GM21526 (cell line): ENCODE measurements at regions not wholly inside any gene's neighbourhood (a gene's known extent, or its start where the extent isn't known, plus 50 kb on each side); places are given as distances from the start of the nearest gene placed in this dataset.
A peak's percentile ranks its signal among the peaks of the same experiment; 100 is the strongest.
"Not testable (repeated sequence)": the region's sequence is repeated elsewhere in the genome, so short reads cannot be mapped to it uniquely, and the experiment has no call there.

Source experiments
- ATAC-seq: cut with Tn5 transposase; IDR thresholded peaks from one replicate; pipeline ENCODE4 v1.9.1; 2021; ENCODE audit warnings: moderate library complexity; ENCODE audit not compliant: unreplicated experiment, low FRiP score

DNA sequence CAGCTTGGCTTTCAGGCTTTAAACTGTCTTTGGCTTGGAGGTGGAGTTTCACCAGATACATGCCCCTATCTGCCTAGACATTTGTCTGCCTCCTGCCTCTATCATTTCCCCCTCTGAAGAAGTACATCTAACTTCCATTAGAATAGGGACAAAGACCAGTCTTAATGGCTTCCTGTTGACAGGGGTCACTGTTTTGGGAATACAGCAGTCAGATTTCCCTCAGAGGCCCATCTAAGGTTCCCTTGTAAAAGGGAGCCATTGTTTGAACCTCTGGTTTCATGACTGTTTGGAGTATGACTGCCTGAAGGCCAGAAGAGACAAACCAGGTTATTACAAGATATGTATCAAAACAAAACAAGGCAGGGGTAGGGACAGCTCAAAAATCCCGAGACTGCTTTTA is 665.7 kb upstream of the GJE1 start:
- ATAC-seq = no peak

DNA sequence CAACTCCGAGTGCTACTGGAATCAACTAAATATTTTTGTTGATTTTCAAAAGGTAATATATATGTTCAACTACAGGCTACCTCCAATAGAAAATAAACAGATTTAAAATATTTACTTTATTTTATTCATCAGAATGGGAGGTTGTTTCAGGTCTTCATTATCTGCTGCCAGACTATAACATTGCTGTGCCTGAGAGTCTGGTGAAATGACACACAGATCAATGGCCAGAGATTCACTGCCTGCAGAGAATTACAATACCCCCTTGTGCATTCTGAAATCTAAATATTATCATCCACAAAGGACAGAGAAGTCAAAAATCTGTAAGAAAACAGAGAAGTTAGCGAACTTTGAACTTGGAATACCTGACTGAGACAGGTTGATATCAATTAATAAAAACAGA is 667.8 kb upstream of the GJE1 start:
- no peak for ATAC-seq

DNA sequence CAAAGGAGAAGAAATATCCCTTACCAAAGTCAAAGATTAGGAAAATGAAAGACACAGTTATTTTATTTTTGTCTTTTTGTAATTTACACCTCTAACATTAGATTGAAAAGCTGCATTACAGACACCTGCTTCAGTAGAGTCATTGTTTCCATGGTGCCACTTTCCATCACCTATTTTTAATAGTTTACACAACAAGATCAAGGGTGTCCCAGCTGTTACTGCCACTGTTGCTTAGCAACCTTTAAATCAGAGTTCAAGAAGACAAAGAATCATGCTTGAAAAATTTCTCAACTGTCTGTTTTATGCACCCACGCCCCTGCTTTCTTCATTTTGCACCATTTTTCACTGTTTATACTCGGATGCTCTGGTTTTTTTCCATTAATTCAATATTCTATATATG is 668.2 kb upstream of the GJE1 start:
- peak; percentile 83 for ATAC-seq

DNA sequence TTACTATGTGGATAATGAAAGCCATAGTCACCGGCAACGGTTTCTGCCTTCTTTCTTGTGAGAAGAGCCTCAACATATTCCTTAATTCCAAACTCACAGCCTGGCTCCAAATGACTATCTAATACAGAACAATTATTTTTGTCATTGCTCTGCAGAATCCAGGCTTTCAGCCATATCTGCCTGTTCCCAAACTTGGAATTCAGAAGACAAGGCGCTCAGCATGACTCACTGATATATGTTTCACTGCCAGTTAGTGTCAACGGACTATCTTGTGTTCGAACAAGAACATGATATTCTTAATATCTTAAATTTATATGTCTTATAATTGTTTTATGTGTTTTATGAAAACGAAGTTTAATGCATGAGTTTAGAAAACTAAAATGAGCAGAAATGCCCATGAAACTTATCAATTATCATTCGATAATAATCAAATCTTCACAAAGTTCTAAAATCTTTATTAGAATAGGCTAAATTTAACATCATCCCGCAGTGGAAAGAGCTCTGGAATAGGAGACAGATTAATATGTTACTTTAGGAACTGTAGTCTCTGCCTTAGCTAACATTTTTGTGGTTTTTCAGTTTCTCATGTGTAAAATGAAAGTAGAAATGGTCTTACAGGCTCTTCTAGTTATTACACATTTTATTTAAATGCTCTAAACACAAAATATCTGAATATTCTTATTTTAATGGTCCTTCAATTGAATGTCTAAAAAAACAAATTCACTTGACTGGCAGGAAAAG is 669.3 kb upstream of the GJE1 start:
- ATAC-seq = peak; percentile 86

DNA sequence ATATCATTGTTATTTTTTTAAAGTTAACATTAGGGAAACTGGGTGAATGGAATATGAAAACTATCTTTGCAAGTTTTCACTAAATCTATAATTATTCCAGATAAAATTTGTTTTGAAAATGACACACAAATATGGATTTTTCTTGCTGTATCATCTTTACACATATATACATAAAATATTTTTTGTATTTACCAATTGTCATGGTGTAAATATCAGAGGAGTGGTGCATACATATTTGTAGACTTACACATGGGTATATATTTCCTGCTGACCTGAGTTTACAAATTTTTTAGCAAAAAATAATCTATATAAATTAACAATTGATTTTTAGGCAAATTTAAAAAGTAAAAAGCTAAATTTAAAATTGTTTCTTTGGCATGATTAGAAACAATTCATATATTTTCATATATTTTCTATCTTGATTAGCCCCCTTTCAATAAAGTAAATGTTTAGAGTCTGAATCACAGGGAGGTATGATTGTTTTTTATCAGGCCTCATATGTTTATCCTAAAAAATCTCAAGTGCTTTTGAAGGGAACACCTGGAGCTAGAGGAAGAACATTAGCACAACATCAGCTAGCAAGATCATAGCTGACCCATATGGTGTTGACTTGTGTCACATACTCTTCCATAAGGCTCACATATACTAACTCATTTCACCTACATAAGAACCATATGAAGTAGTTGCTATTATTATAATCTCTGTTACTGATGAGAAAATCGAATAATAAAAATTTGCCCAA is 671.8 kb upstream of the GJE1 start:
- ATAC-seq = no peak

DNA sequence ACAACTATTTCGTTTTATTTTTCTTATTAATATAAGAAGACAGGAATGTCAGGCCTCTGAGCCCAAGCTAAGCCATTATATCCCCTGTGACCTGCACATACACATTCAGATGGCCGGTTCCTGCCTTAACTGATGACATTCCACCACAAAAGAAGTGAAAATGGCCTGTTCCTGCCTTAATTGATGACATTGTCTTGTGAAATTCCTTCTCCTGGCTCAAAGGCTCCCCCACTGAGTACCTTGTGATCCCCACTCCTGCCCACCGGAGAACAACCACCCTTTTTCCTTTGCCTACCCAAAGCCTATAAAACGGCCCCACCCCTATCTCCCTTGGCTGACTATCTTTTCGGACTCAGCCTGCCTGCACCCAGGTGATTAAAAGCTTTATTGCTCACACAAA is 672.5 kb upstream of the GJE1 start:
- not testable (repeated sequence) for ATAC-seq

DNA sequence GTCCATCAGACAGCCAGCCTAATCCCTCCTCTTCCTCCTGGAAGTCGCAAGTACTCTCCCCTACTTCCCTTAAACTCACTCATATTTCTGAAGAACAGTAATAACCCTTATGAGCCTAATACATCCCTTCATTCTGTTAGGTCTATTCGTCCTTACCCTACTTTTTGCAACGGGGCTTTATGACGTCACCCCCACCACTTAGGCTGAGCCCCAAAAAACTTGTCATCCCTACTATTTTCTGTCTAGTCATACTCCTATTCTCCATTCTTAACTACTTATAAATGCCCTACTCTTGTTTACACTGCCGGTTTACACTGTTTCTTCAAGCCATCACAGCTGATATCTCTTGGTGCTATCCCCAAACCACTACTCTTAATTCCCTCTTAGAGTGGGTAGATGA is 674.7 kb upstream of the GJE1 start:
- ATAC-seq = not testable (repeated sequence)

DNA sequence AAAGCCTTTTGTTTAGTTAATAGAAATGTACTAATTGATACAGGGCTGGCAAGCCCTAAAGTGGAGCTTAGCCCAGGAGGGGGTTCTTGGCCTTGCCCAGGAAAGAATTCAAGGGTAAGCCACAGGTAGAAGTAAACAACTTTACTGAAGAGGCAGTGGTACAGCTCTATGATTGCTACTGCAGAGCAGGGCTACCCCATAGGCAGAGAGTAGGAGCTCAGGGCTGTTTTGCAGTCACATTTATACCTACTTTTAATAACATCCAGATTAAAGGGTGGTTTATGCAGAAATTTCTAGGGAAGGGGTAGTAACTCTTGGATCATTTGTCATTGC is 680.4 kb upstream of the GJE1 start:
- no peak for ATAC-seq

- ATAC-seq = no peak
Observed at GRCh38 chr6:141451511-141452353, 681.0 kb upstream of the GJE1 start.

- no peak for ATAC-seq
Observed at GRCh38 chr6:141451181-141451510, 681.6 kb upstream of the GJE1 start.

DNA sequence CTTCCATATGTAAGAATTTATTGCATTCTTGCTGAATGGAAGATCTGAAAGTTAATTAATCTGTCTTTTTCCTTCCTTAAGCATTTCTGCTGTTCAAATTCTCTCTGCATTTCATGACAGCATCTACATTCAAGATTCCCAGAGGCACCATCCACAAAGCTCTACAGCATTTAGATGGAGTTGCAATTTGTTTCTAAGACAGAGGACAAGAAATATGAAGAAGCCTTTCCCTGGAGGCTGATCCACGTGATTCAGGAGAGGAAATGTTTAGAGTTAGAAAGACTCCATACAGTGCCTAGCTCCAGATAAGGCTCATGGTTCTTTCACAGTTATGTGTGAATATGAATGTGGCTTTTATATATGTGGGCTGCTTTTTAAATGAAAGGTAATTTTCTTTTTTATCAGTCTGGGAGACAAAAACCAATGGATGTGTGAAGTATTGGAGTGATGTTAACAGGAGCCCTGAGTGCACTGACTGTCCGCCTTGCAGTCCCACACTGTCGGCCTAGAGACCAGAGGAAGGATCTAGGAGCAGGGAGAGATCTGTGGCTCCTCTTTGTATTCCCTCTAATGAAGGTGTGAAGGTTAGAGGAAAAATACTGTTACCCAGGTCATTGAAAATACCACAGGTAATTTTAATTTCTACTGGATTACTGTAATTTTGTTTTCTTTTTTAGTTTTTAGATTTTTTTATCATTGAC is 686.6 kb upstream of the GJE1 start:
- no peak for ATAC-seq

DNA sequence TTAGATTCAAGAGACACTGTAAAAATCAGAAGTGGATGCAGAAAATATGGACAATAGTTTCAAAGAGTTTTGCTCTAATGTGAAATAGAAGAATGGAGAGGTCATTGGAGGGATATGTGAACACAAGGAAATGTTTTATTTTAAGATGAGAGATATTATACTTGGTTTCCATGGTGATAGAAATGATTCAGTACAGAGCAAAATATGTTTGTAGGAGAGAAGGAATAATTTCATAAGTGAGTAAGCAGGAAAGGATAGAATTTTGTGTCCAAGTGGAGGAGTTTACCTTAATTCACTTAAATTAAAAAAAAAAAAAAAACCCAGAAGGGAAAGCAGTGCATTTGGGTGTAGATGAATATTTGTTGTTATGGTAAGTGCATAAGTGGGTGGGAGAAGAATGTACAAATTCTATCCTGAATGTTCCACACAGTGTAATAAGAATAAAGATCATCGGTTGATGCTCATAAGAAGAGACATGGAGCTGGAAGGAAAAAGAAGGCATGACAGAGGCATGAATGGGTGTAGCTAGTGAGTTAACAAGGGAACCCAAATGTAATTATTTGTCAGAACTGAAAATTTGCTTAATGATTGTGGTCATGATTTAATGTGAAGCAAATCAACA is 688.9 kb upstream of the GJE1 start:
- no peak for ATAC-seq

DNA sequence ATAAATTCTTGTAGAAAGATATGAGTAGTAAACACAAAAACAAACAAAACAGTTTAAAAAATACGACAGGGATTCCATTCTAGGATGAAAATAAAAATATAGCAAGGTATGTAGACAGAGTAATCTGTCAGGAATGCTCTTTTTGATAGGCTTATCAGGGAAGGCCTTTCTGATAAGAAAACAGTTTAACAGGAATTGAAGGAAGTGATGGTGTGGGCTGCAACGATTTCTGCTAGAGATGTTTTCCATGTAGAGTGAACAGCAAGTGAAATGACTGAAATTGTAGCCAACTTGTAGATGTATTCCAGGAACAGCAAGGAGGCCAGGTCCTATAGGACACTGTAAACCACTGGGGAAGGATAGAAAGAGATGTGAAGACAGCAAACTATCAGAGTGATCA is 689.7 kb upstream of the GJE1 start:
- ATAC-seq = no peak

DNA sequence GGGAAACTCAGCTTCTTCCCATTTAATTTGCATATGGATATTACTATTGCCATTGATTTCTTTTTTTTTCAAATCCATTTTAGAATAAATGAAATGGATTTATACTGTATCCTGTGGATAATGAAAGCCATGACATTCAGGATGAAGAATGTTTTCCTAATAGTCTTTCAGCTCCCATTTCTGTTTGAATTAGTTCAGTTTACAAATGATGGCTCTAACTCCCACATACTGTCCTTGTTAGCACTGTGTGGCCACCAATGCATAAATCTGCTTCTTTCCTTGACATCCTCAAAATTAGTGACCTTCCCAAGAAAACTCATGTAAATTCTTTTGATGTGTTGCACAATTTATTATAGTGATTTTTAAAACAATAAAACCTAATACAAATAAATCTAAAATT is 693.2 kb upstream of the GJE1 start:
- no peak for ATAC-seq

- ATAC-seq = peak; percentile 63
Observed at GRCh38 chr6:141437685-141438084, 695.0 kb upstream of the GJE1 start.

DNA sequence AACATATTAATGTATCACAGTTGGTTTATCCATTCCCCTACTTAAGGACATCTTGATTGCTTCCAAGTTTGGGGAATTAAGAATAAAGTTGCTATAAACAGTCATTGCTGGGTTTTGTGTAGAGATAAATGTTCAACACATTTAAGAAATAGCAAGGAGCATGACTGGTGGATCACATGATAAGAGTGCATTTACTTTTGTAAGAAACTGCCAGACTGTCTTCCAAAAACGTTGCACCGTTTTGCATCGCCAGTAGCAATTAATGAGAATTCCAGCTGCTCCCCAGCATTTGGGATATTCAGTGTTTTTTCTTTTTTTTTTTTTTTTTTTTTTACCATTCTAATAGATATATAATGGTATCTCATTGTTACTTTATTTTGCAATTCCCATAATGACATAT is 695.7 kb upstream of the GJE1 start:
- no peak for ATAC-seq

DNA sequence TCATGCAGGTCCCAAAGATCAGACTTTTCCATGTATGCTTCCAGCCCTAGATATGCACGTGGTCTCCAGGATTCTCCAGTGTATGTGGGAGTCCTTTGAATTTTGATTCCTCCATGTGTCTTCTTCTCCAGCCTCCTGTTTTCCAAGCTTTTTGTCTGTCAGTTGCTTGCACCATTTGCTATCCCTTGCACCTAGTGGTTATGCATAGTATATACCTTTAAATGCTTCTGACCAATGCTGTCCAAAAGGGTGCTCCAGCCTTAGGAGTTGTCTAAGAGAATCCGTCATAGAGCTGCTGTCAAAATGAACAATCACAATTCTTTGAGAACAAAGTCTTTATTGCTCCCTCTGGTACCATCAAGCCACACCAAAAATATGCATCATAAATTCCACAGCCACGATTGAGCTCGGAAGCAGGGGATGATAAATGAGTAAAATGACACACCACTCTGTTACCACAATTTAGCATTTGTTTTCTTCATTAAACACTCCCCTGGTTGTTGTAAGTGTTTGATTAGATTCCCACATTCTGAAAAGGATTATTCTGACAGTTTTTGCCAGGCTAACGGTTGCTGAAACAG is 706.2 kb upstream of the GJE1 start:
- no peak for ATAC-seq

- ATAC-seq = no peak
Observed at GRCh38 chr6:141421378-141421777, 711.3 kb upstream of the GJE1 start.

- ATAC-seq = no peak
Observed at GRCh38 chr6:141418076-141418475, 714.6 kb upstream of the GJE1 start.

GRCh38 chr6:141415896-141416295 is 716.8 kb upstream of the GJE1 start:
- no peak for ATAC-seq
